ENCODE measurements at regions not wholly inside any gene's neighbourhood (a gene's known extent, or its start where the extent isn't known, plus 50 kb on each side); places are given as distances from the start of the nearest gene placed in this dataset.

GRCh38 chr20:7654231-7654630, 286.0 kb downstream of the HAO1 start:
- Histone ChIP-seq H3K9me3 (ENCODE audit: insufficient read depth, low read depth, low read length) (no peaks in the 10 kb centered on the region), H3K4me3 (ENCODE audit: low read length, poor library complexity, severe bottlenecking) (no peak overlapping the region), H3K4me2 (ENCODE audit: low read depth, low read length, poor library complexity, severe bottlenecking) (no peak overlapping the region), H3K27me3 (ENCODE audit: insufficient read depth, low read length, poor library complexity, severe bottlenecking) (no peaks in the 10 kb centered on the region), H3K79me2 (ENCODE audit: insufficient read depth, low read length) (no peaks in the 10 kb centered on the region), H2AFZ (ENCODE audit: low read length) (no peak overlapping the region), H3K36me3 (ENCODE audit: insufficient read depth, low read length) (no peaks in the 10 kb centered on the region), H4K20me1 (ENCODE audit: insufficient read depth, low read length, poor library complexity, severe bottlenecking) (no peaks in the 10 kb centered on the region), H3K9me2 (replicated peaks; ENCODE audit: low read depth, low read length) (no peaks in the 10 kb centered on the region; the same call in 1 of the 2 replicates), H3K4me1 (ENCODE audit: insufficient read depth, low read length, poor library complexity, severe bottlenecking) (no peaks in the 10 kb centered on the region), H3F3A (ENCODE audit: low read depth) (no peaks in the 10 kb centered on the region), H3K9ac (ENCODE audit: low read depth, low read length, poor library complexity, severe bottlenecking) (no peak overlapping the region)
- no peak for TF ChIP-seq EZH2phosphoT487 (IDR thresholded peaks at IDR 0.05; ENCODE audit: borderline replicate concordance)
- no peak for TF ChIP-seq CTCF (conservative IDR thresholded peaks at IDR 0.05; ENCODE audit: low read length)

GRCh38 chr20:7656687-7657467, 283.4 kb downstream of the HAO1 start:
- Histone ChIP-seq H3K79me2 (ENCODE audit: insufficient read depth, low read length) (no peaks in the 10 kb centered on the region), H3K9ac (ENCODE audit: low read depth, low read length, poor library complexity, severe bottlenecking) (no peak overlapping the region), H3K4me3 (ENCODE audit: low read length, poor library complexity, severe bottlenecking) (no peak overlapping the region), H3K4me2 (ENCODE audit: low read depth, low read length, poor library complexity, severe bottlenecking) (no peak overlapping the region), H2AFZ (ENCODE audit: low read length) (no peak overlapping the region), H3F3A (ENCODE audit: low read depth) (no peaks in the 10 kb centered on the region), H3K9me2 (replicated peaks; ENCODE audit: low read depth, low read length) (no peaks in the 10 kb centered on the region), H3K4me1 (ENCODE audit: insufficient read depth, low read length, poor library complexity, severe bottlenecking) (no peaks in the 10 kb centered on the region), H3K36me3 (ENCODE audit: insufficient read depth, low read length) (no peaks in the 10 kb centered on the region), H3K9me3 (ENCODE audit: insufficient read depth, low read depth, low read length) (no peaks in the 10 kb centered on the region), H4K20me1 (ENCODE audit: insufficient read depth, low read length, poor library complexity, severe bottlenecking) (no peaks in the 10 kb centered on the region), H3K27me3 (ENCODE audit: insufficient read depth, low read length, poor library complexity, severe bottlenecking) (no peaks in the 10 kb centered on the region)
- TF ChIP-seq EZH2phosphoT487 (IDR thresholded peaks at IDR 0.05; ENCODE audit: borderline replicate concordance) = no peak
- TF ChIP-seq CTCF (conservative IDR thresholded peaks at IDR 0.05; ENCODE audit: low read length) = no peak

- Histone ChIP-seq H3K79me2 (ENCODE audit: insufficient read depth, low read length) (no peaks in the 10 kb centered on the region), H2AFZ (ENCODE audit: low read length) (no peak overlapping the region), H3K4me1 (ENCODE audit: insufficient read depth, low read length, poor library complexity, severe bottlenecking) (no peaks in the 10 kb centered on the region), H3K4me3 (ENCODE audit: low read length, poor library complexity, severe bottlenecking) (no peak overlapping the region), H3K9ac (ENCODE audit: low read depth, low read length, poor library complexity, severe bottlenecking) (no peak overlapping the region), H3K4me2 (ENCODE audit: low read depth, low read length, poor library complexity, severe bottlenecking) (no peak overlapping the region), H3K9me2 (replicated peaks; ENCODE audit: low read depth, low read length) (no peaks in the 10 kb centered on the region), H3K36me3 (ENCODE audit: insufficient read depth, low read length) (no peaks in the 10 kb centered on the region), H3K27me3 (ENCODE audit: insufficient read depth, low read length, poor library complexity, severe bottlenecking) (no peaks in the 10 kb centered on the region), H3K9me3 (ENCODE audit: insufficient read depth, low read depth, low read length) (no peaks in the 10 kb centered on the region), H3F3A (ENCODE audit: low read depth) (no peaks in the 10 kb centered on the region), H4K20me1 (ENCODE audit: insufficient read depth, low read length, poor library complexity, severe bottlenecking) (no peaks in the 10 kb centered on the region)
- TF ChIP-seq CTCF (conservative IDR thresholded peaks at IDR 0.05; ENCODE audit: low read length) (no peak), EZH2phosphoT487 (IDR thresholded peaks at IDR 0.05; ENCODE audit: borderline replicate concordance) (no peak)
Observed at GRCh38 chr20:7657569-7657968, 282.7 kb downstream of the HAO1 start.
